ACHN (cell line): ENCODE measurements at regions not wholly inside any gene's neighbourhood (a gene's known extent, or its start where the extent isn't known, plus 50 kb on each side); places are given as distances from the start of the nearest gene placed in this dataset.

Experiments
- DNase-seq: peaks from one replicate; pipeline ENCODE4 v3.0.0-alpha.2; 2015
- in situ Hi-C: cut with HindIII; loops from 2 replicates; pipeline ENCODE4 v1.10.0; 2017; ENCODE audit warnings: low sequenced_read_pairs, low pct_ligation_motif_present, low pct_unique_long_range_greater_than_20kb

GRCh38 chr1:22217811-22218460 is 75.0 kb upstream of the WNT4 start:
- in situ Hi-C loops, result no loop called here

GRCh38 chr1:22218618-22219250 is 75.8 kb upstream of the WNT4 start:
- in situ Hi-C loops, result no loop called here

More at GRCh38 chr1:22217811-22218460, 75.0 kb upstream of the WNT4 start:
- DNase-seq, result no peak

GRCh38 chr1:22221233-22221780 is 78.4 kb upstream of the WNT4 start:
- no peak for DNase-seq
- in situ Hi-C loops, result no loop called here

More at GRCh38 chr1:22218618-22219250, 75.8 kb upstream of the WNT4 start:
- no peak for DNase-seq

- in situ Hi-C loops, result no loop called here
These were observed 79.8 kb upstream of the WNT4 start for GRCh38 chr1:22222723-22223122.

GRCh38 chr1:22223176-22223575 is 80.3 kb upstream of the WNT4 start:
- DNase-seq, result no peak
- in situ Hi-C loops, result no loop called here

More at GRCh38 chr1:22222723-22223122, 79.8 kb upstream of the WNT4 start:
- DNase-seq, result no peak

GRCh38 chr1:22224091-22224490 is 81.2 kb upstream of the WNT4 start:
- in situ Hi-C loops, result no loop called here
- no peak for DNase-seq

- in situ Hi-C loops, result no loop called here
- no peak for DNase-seq
These were observed 81.7 kb upstream of the WNT4 start for GRCh38 chr1:22224631-22225030.

GRCh38 chr1:22225858-22226589 is 83.1 kb upstream of the WNT4 start:
- no peak for DNase-seq

GRCh38 chr1:22228074-22228473 is 85.2 kb upstream of the WNT4 start:
- in situ Hi-C loops, result no loop called here
- DNase-seq, result no peak

More at GRCh38 chr1:22225858-22226589, 83.1 kb upstream of the WNT4 start:
- in situ Hi-C loops, result no loop called here

- no peak for DNase-seq
- in situ Hi-C loops, result no loop called here
These were observed 85.6 kb upstream of the WNT4 start for GRCh38 chr1:22228505-22228911.

- in situ Hi-C loops, result no loop called here
- peak; percentile 24 for DNase-seq
These were observed 86.5 kb upstream of the WNT4 start for GRCh38 chr1:22229379-22229778.

GRCh38 chr1:22231068-22231593 is 88.2 kb upstream of the WNT4 start:
- DNase-seq, result no peak
- in situ Hi-C loops, result no loop called here

- in situ Hi-C loops, result no loop called here
- DNase-seq, result no peak
These were observed 89.2 kb upstream of the WNT4 start for GRCh38 chr1:22231995-22232690.

- in situ Hi-C loops, result no loop called here
- DNase-seq, result no peak
These were observed 90.3 kb upstream of the WNT4 start for GRCh38 chr1:22233222-22233621.

- DNase-seq, result no peak
- in situ Hi-C loops, result no loop called here
These were observed 91.7 kb upstream of the WNT4 start for GRCh38 chr1:22234476-22235030.

GRCh38 chr1:22236166-22236565 is 93.3 kb upstream of the WNT4 start:
- in situ Hi-C loops, result no loop called here
- DNase-seq, result no peak

GRCh38 chr1:22236900-22237299 is 94.0 kb upstream of the WNT4 start:
- DNase-seq, result no peak
- in situ Hi-C loops, result no loop called here

GRCh38 chr1:22237433-22238093 is 94.7 kb upstream of the WNT4 start:
- in situ Hi-C loops, result no loop called here
- no peak for DNase-seq
